DOHH2 (cell line): ENCODE measurements at regions not wholly inside any gene's neighbourhood (a gene's known extent, or its start where the extent isn't known, plus 50 kb on each side); places are given as distances from the start of the nearest gene placed in this dataset.

Experiments used
- CTCF ChIP-seq: fragments of 200-600 bp; sonication (generic); IDR thresholded peaks from one replicate; pipeline ENCODE4 v1.5.1; 2014; ENCODE audit warnings: antibody characterized with exemption, mild to moderate bottlenecking, low read depth, low read length; ENCODE audit not compliant: poor library complexity, severe bottlenecking
- EZH2phosphoT487 ChIP-seq: fragments of 200-600 bp; sonication (generic); IDR thresholded peaks from 2 replicates; pipeline ENCODE4 v1.6.1; 2017; ENCODE audit warnings: borderline replicate concordance, mild to moderate bottlenecking, antibody characterized with exemption, low read length, moderate library complexity, mixed read lengths

GRCh38 chr2:9149726-9150567 lies 56.7 kb upstream of the ASAP2 start:
- TF ChIP-seq CTCF (no peak), EZH2phosphoT487 (no peak)
